ENCODE measurements at regions not wholly inside any gene's neighbourhood (a gene's known extent, or its start where the extent isn't known, plus 50 kb on each side); places are given as distances from the start of the nearest gene placed in this dataset.

DNA sequence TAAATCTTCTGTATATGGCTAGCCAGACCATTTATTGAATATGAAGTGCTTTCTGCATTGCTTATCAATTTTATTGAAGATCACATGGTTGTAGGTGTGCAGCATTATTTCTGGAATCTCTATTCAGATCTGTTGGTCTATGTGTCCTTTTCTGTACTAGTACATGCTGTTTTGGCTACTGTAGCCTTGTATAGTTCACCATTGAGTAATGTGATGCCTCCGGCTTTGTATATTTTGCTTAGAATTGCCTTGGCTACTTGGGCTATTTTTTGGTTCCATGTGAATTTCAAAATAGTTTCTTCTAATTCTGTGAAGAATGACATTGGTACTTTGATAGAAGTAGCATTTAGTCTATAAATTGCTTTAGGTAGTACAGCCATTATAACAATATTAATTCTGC, 1187.2 kb downstream of the XPNPEP1 start:
- H3K4me3 ChIP-seq (ENCODE audit: low read depth, low read length) = no peak overlapping the region
- ChIA-PET CTCF (no interaction called here), POLR2A (no interaction called here)
- no peaks in the 10 kb centered on the region for H3K4me1 ChIP-seq (ENCODE audit: control insufficient read depth, insufficient read depth, low read length)
- TF ChIP-seq, protein P1, sequence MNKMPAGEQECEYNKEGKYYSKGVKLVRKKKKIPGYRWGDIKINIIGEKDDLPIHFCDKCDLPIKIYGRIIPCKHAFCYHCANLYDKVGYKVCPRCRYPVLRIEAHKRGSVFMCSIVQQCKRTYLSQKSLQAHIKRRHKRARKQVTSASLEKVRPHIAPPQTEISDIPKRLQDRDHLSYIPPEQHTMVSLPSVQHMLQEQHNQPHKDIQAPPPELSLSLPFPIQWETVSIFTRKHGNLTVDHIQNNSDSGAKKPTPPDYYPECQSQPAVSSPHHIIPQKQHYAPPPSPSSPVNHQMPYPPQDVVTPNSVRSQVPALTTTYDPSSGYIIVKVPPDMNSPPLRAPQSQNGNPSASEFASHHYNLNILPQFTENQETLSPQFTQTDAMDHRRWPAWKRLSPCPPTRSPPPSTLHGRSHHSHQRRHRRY (tag by site-specific recombination; IDR thresholded peaks at IDR 0.05) = no peak
- TF ChIP-seq ZNF214 (tag by site-specific recombination; IDR thresholded peaks at IDR 0.05; ENCODE audit: borderline replicate concordance) = no peak
- TF ChIP-seq ZNF324 (tag by site-specific recombination; IDR thresholded peaks at IDR 0.05) = no peak
- no peak for TF ChIP-seq ZNF19 (tag by site-specific recombination; IDR thresholded peaks at IDR 0.05; ENCODE audit: low read depth)
- no peak for TF ChIP-seq ZNF660 (tag by site-specific recombination; IDR thresholded peaks at IDR 0.05)
- TF ChIP-seq ELK4 (IDR thresholded peaks at IDR 0.05; ENCODE audit: borderline replicate concordance, low read depth, low read length) = no peak
- no peak for TF ChIP-seq ZNF768 (tag by site-specific recombination; IDR thresholded peaks at IDR 0.05)
- TF ChIP-seq WT1 (tag by site-specific recombination; IDR thresholded peaks at IDR 0.05) = no peak
- H3K36me3 ChIP-seq (ENCODE audit: control insufficient read depth in 2 of 2, insufficient read depth in 1 of 2, low read length in 2 of 2) = no peaks in the 10 kb centered on the region
- H3K27ac ChIP-seq (ENCODE audit: extremely low read depth, low read depth, low read length) = no peak overlapping the region
- H3K9me3 ChIP-seq (ENCODE audit: control insufficient read depth, insufficient read depth, low read depth, low read length) = no peaks in the 10 kb centered on the region

DNA sequence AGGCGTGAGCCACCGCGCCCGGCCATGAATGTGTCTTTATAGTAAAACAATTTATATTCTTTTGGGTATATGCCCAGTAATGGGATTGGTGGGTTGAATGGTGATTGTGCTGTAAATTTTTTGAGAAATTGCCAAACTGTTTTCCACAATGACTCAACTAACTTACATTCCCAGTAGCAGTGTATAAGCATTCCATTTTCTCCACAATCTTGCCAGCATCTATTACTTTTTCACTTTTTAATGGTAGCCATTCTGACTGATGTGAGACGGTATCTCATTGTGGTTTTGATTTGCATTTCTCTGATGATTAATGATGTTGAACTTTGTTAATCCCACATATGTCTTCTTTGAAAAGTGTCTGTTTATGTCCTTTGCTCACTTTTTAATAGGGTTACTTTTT, 1187.9 kb downstream of the XPNPEP1 start:
- Histone ChIP-seq H3K36me3 (ENCODE audit: control insufficient read depth in 2 of 2, insufficient read depth in 1 of 2, low read length in 2 of 2) (no peaks in the 10 kb centered on the region), H3K9me3 (ENCODE audit: control insufficient read depth, insufficient read depth, low read depth, low read length) (no peaks in the 10 kb centered on the region), H3K27ac (ENCODE audit: extremely low read depth, low read depth, low read length) (no peak overlapping the region), H3K4me1 (ENCODE audit: control insufficient read depth, insufficient read depth, low read length) (no peaks in the 10 kb centered on the region), H3K4me3 (ENCODE audit: low read depth, low read length) (no peak overlapping the region)
- TF ChIP-seq ZNF362 (tag by site-specific recombination; IDR thresholded peaks at IDR 0.05) = no peak
- TF ChIP-seq ZNF529 (tag by site-specific recombination; IDR thresholded peaks at IDR 0.05; ENCODE audit: insufficient replicate concordance) = no peak
- TF ChIP-seq ZNF350 (tag by site-specific recombination; IDR thresholded peaks at IDR 0.05) = no peak
- no peak for TF ChIP-seq ZNF629 (tag by site-specific recombination; IDR thresholded peaks at IDR 0.05)
- no peak for TF ChIP-seq ZNF416 (tag by site-specific recombination; IDR thresholded peaks at IDR 0.05)
- TF ChIP-seq, protein P2, sequence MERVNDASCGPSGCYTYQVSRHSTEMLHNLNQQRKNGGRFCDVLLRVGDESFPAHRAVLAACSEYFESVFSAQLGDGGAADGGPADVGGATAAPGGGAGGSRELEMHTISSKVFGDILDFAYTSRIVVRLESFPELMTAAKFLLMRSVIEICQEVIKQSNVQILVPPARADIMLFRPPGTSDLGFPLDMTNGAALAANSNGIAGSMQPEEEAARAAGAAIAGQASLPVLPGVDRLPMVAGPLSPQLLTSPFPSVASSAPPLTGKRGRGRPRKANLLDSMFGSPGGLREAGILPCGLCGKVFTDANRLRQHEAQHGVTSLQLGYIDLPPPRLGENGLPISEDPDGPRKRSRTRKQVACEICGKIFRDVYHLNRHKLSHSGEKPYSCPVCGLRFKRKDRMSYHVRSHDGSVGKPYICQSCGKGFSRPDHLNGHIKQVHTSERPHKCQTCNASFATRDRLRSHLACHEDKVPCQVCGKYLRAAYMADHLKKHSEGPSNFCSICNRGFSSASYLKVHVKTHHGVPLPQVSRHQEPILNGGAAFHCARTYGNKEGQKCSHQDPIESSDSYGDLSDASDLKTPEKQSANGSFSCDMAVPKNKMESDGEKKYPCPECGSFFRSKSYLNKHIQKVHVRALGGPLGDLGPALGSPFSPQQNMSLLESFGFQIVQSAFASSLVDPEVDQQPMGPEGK (tag by site-specific recombination; IDR thresholded peaks at IDR 0.05) = no peak
- no peak for TF ChIP-seq ZNF24 (tag by site-specific recombination; IDR thresholded peaks at IDR 0.05)
- POLR2A ChIA-PET = no interaction called here
- CTCF ChIA-PET = interaction anchor here (0.6 kb wide), 1 partner anchor 43 kb away, joined by 3 read pairs; no protein-coding TSS in a partner anchor

- H3K36me3 ChIP-seq (ENCODE audit: control insufficient read depth in 2 of 2, insufficient read depth in 1 of 2, low read length in 2 of 2) = no peaks in the 10 kb centered on the region
- no peaks in the 10 kb centered on the region for H3K4me1 ChIP-seq (ENCODE audit: control insufficient read depth, insufficient read depth, low read length)
- H3K27ac ChIP-seq (ENCODE audit: extremely low read depth, low read depth, low read length) = no peak overlapping the region
- H3K9me3 ChIP-seq (ENCODE audit: control insufficient read depth, insufficient read depth, low read depth, low read length) = no peaks in the 10 kb centered on the region
- ChIA-PET CTCF (no interaction called here), POLR2A (no interaction called here)
- H3K4me3 ChIP-seq (ENCODE audit: low read depth, low read length) = no peak overlapping the region
- TF ChIP-seq IKZF3 (tag by site-specific recombination; IDR thresholded peaks at IDR 0.05) (no peak), KLF16 (tag by site-specific recombination; IDR thresholded peaks at IDR 0.05) (no peak), ZNF776 (tag by site-specific recombination; IDR thresholded peaks at IDR 0.05; ENCODE audit: borderline replicate concordance) (no peak), BCL6B (tag by site-specific recombination; IDR thresholded peaks at IDR 0.05) (no peak)
- TF ChIP-seq, protein P3, sequence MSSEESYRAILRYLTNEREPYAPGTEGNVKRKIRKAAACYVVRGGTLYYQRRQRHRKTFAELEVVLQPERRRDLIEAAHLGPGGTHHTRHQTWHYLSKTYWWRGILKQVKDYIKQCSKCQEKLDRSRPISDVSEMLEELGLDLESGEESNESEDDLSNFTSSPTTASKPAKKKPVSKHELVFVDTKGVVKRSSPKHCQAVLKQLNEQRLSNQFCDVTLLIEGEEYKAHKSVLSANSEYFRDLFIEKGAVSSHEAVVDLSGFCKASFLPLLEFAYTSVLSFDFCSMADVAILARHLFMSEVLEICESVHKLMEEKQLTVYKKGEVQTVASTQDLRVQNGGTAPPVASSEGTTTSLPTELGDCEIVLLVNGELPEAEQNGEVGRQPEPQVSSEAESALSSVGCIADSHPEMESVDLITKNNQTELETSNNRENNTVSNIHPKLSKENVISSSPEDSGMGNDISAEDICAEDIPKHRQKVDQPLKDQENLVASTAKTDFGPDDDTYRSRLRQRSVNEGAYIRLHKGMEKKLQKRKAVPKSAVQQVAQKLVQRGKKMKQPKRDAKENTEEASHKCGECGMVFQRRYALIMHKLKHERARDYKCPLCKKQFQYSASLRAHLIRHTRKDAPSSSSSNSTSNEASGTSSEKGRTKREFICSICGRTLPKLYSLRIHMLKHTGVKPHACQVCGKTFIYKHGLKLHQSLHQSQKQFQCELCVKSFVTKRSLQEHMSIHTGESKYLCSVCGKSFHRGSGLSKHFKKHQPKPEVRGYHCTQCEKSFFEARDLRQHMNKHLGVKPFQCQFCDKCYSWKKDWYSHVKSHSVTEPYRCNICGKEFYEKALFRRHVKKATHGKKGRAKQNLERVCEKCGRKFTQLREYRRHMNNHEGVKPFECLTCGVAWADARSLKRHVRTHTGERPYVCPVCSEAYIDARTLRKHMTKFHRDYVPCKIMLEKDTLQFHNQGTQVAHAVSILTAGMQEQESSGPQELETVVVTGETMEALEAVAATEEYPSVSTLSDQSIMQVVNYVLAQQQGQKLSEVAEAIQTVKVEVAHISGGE (tag by site-specific recombination; conservative IDR thresholded peaks at IDR 0.05; ENCODE audit: low read depth) = no peak
- TF ChIP-seq, protein P4, sequence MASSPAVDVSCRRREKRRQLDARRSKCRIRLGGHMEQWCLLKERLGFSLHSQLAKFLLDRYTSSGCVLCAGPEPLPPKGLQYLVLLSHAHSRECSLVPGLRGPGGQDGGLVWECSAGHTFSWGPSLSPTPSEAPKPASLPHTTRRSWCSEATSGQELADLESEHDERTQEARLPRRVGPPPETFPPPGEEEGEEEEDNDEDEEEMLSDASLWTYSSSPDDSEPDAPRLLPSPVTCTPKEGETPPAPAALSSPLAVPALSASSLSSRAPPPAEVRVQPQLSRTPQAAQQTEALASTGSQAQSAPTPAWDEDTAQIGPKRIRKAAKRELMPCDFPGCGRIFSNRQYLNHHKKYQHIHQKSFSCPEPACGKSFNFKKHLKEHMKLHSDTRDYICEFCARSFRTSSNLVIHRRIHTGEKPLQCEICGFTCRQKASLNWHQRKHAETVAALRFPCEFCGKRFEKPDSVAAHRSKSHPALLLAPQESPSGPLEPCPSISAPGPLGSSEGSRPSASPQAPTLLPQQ (tag by site-specific recombination; IDR thresholded peaks at IDR 0.05) = no peak
Measured at GRCh38 chr10:108721874-108722273, 1201.4 kb downstream of the XPNPEP1 start.
